ENCODE measurements at regions not wholly inside any gene's neighbourhood (a gene's known extent, or its start where the extent isn't known, plus 50 kb on each side); places are given as distances from the start of the nearest gene placed in this dataset.

DNA sequence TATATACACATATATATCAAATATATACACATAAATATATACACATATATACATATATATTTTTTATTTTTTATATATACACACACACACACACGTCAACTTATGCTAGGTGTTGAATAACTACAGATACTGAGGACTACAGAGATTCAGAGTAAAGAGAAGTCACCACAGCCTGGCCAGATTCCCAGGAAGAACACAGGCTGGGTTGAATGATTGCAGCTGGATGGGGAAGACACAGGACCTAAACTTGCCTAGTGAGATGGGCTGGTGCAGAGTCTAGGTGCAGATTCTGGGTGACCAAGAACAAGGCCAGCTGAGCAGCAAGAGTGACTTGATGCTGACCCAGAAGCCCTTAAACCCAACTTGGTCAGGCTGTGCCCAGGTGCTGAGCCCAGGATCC, 241.3 kb downstream of the KCTD12 start:
- H3K27ac ChIP-seq (ENCODE audit: low read depth, low read length): no peak overlapping the region
- WGBS, 3 donors: 0 to 46% (median 39%) methylated on average over 1 of the region's 1 CpG

DNA sequence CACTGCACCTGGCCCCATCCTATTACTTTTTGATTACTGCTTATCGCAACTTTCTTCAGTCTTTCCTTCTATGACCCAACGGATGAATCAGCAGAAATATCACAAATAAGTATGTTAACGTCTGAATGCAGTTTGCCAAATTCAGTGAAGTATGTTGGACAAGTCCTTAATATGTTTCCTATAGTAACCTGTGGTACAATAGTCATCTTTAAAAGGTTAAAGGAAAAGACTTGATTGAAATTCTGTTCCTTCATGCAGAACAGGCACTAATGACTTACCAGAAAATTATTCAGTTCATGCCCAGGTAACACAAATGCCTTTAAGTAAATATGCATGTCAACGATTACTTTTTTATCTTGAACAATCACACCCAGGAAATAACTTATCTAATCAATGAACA, 242.6 kb downstream of the KCTD12 start:
- H3K27ac ChIP-seq (ENCODE audit: low read depth, low read length): no peak overlapping the region
- WGBS, 3 donors: 65 to 82% (median 79%) methylated on average over 4 of the region's 4 CpGs

DNA sequence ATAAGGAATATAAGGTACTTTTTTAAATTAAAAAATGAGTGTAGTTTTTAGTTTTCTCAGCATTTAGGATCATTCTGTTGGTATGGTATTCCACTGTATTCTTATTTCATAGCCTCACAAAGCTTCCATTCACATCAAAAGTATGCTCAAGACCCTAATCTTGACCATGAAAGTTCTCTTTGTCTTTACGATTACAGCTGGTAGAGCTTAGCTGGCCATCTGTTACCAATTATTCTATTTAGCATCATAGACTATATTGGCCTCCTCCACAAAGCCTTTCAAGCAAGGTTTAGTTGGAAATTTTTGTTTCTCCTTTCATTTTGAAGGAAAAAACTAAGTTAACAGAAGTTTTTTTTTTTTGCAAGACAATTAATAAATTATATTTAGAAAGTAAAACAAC, 245.1 kb downstream of the KCTD12 start:
- WGBS, 3 donors: 39 to 80% (median 71%) methylated on average over 1 of the region's 1 CpG
- no peak overlapping the region for H3K27ac ChIP-seq (ENCODE audit: low read depth, low read length)

DNA sequence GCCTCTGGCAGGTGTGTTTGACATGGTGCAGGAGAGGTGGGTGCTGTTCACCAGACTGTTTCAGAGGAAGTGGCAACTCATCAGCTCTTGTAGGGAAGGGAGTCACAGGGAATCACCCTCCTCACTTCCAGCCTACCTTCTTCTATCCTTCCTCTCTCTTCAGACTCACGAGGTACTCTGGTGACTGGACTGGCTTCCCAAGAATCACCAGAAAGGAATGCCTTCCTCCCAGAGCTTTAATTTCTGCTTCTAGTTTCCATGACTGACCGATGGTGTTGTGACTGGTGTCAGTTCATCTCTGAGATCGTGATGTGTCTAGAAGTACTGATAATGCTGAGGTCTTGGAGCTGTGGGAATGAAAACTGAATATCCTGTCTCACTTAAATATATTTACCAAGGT, 247.3 kb downstream of the KCTD12 start:
- H3K27ac ChIP-seq (ENCODE audit: low read depth, low read length): no peak overlapping the region

DNA sequence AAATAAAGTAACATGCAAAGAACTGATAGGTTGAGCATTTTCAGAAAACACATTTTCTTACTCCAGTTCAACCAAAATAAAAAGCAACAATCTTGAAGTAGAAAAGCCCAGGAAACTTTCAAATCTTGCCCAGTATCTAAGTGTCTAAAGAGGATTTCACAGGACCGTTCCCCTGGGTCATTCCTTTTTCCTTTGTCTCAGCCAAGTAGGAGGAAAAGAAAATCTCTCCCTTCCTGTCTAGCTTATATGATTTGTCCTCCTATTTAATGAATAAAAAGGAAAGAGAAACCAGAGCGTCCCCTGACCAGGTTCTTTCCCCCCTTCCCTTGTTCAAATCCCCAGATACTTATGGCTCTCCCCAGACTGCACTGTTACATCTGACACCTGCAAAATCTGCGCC, 248.0 kb downstream of the KCTD12 start:
- 59 to 69% (median 65%) methylated on average over 3 of the region's 3 CpGs for WGBS, 3 donors
- H3K27ac ChIP-seq (ENCODE audit: low read depth, low read length): no peak overlapping the region

More for the DNA sequence above, 247.3 kb downstream of the KCTD12 start:
- WGBS, 3 donors: 50 to 94% (median 91%) methylated on average over 3 of the region's 3 CpGs

DNA sequence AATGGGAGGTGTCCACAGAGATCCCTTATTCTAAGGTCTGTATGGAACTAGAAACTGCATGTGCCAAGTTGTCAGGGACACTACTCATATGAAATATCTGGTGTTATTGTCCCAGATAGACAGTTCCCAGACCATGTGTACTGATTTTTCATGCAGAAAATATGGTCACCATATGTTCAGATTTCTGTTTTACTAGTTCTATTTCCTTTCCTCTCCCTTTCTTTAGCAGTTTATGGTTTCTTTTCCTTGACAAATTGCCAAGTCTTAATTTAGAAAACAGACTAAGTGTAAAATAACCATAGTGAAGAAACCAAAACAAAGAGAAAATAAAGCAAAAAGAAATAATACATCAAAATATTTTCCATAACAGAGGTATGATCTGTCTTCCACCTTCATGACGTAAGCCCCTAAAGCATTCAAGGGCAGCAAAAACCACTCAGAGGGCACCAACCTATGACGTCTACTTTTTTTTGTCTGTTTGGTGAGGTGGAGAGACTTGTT, 248.5 kb downstream of the KCTD12 start:
- 56 to 60% (median 56%) methylated on average over 2 of the region's 2 CpGs for WGBS, 3 donors
- no peak overlapping the region for H3K27ac ChIP-seq (ENCODE audit: low read depth, low read length)

DNA sequence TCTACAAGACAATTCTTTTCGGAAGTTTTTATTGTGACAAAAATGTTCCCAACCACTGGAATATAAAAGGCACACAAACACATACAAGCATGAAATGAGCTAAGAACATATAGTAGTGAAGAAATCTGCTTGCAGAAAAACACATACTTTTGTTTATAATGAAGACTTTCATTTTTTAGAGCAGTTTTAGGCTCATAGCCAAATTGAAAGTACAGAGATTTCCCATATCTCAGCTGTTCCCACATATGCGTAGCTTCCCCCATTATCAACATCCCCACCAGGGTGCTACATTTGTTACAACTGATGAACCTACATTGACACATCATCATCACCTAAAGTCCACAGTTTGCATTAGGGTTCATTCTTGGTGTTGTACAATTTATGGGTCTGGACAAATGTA, 249.4 kb downstream of the KCTD12 start:
- WGBS, 3 donors: 68 to 77% (median 73%) methylated on average over 2 of the region's 2 CpGs
- H3K27ac ChIP-seq (ENCODE audit: low read depth, low read length): no peak overlapping the region

DNA sequence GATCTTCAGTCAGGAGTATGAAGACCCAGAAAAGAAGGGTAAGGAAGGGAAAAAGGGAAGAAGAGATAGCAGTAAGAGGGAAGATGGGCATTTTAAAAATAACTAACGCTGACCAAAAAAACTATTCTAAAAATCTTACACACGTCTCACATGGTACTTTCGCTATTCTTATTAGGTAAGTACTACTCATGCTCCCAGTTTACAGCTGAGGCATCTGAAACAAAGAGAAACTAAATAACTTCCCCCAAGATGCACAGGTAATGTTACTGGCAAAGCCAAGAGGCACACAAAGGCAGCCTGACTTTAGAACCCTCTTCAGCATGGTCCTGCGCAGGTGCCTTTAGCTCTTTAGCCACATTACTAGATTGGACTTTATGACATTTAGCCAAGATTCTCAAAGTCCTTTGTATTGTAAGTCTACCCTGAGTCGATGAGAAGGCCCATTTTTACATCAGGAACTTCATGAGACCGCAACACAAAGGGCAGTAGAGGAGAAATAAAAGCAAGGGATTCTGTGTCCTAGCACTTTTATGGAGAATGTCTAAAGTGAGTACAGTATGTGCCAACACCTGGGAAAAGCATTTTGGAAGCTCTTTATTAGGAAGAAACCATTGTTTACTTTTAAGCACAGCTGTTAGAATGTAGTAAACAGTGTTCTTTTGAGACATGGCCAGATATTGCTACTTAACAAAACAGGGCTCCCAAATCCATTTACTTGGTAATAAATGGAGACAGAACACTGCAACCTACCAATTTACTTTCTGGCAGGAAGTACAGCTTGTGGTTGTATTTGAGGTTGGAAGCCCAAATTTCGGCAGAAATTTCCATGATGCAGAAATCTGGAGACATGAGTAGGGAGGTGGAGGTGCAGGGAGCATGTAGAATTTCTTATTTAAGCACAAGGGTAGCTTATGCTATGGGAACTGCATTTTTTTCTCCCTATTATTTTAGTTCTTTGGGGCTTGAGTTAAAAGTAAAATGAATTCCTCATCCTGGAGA, 250.7 kb downstream of the KCTD12 start:
- 76 to 86% (median 83%) methylated on average over 7 of the region's 7 CpGs for WGBS, 3 donors
- H3K27ac ChIP-seq (ENCODE audit: low read depth, low read length): no peak overlapping the region

DNA sequence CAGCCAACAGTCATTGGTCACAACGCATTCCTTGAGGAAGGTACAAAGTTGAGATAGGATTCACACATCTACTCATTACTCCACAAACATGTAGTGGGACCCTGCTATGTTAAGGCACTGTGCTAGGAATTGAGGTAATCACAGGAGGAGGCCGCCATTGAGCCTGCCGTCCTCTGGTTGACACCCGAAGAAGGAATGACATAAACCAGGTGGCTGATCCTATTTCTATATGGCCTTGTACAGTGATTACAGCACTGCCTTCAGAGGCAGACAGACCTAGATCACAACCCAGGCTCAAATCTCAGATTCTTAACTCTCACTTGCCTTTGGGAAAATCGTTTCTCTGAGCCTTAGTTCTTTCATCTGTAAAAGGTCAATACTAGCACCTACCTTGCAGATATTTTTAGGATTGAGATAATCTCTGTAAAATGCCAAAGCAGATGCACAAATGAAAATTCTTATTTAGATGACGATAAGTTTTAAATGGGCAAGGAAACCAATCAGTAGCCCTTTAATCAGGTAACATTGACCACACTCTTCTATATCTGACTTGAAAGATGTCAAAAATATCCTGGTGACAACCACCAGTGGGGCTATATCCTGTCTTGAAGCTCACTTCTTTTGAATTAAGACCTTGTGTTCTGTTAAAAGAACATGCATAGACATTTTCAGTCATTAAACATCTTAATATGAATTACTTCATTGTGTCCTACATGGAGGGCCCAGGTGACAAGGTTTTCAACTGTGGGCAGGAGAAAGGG, 251.6 kb downstream of the KCTD12 start:
- WGBS, 3 donors: 73 to 81% (median 79%) methylated on average over 6 of the region's 6 CpGs
- no peak overlapping the region for H3K27ac ChIP-seq (ENCODE audit: low read depth, low read length)

DNA sequence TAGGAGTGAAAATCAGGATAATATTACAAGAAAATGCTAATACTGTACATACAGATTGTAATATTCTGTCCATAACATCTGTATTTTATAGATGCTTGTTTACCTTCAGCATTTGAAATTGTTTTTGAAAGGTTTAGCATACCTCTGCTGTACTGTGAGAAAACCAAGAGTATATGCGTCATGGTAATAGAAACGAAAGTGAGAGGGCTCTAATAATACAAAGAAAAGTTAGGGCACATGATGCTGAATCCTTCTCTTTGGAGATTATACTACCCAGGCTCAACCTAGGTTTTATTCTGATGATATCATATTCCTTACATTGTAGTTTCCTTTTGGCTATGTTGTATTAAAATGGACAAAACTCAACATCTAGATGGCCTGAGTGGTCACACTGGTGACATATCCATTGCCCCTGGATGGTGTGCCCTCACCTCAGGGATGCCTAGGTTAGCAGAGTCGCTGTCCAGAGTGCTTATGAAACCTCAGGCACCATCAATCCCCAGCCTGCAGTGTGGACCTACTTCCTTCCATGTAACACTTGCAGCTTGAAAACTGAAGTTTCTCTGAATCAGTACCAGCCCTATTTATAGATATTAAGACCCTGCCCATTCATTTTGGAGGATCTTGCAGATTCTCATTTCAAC, 253.7 kb downstream of the KCTD12 start:
- WGBS, 3 donors: 46 to 76% (median 67%) methylated on average over 3 of the region's 3 CpGs
- H3K27ac ChIP-seq (ENCODE audit: low read depth, low read length): no peak overlapping the region

DNA sequence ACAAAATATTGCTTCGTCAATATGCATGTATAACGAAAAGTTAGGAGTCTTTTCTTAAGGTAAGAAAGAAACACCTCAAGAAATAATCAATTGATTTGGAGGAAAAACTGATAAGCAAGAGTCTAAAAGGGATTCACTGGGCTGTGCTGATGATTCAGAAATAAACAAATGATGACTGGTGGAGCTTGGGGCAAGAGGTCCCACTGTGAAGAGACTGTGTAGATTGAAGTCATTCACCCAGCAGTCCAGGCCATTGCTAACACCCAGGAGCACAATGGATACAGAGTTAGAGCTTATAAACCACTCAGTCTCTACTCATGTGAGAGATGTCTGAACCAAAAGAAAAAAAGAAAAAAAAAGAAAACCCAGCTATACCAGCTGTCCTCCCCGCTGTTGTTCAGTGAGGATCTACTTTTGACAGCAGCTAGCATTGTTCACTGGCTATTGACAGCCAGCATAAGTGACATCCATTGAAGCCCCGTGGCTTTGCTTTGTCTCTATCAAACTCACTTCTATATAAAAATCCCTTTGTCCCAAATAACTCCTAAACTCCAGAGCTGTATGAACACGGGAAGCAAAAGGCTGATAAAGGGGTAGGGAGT, 255.5 kb downstream of the KCTD12 start:
- no peak overlapping the region for H3K27ac ChIP-seq (ENCODE audit: low read depth, low read length)
- 80 to 82% (median 82%) methylated on average over 5 of the region's 5 CpGs for WGBS, 3 donors

DNA sequence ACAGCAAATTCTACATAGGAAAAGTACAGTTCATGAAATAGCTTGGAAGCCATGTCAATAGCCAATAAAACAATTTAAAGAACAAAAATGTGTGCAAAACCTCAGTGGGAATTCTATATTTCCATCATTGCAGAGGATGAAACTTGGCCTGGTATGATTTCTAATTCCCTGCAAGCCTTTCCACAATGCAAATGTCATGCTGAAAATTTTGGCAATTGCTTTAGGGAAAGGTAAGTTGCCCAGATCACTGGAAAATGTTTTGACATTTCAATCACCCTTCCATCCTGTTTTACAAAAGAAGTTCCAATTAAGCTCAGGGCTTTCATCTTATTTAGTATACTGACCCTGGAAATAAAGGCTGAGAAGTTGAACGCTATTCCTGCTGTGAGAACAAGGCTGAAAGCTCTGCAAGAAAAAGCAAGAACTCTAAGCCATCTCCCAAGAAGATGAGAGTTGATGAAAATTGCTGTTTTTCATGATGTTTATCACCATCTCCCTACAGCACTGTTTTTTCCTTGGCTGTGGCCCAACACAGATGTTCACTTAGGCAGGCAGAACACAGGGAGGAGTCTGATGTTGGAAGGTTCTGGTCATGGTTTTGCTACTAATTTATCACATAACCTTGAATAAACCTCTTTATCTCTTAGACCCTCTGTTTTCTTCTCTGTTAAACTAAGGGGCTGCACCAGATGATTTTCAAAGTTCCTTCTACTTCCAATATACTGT, 263.7 kb downstream of the KCTD12 start:
- H3K27ac ChIP-seq (ENCODE audit: low read depth, low read length): no peak overlapping the region
- WGBS, 3 donors: 61 to 81% (median 73%) methylated on average over 1 of the region's 1 CpG

DNA sequence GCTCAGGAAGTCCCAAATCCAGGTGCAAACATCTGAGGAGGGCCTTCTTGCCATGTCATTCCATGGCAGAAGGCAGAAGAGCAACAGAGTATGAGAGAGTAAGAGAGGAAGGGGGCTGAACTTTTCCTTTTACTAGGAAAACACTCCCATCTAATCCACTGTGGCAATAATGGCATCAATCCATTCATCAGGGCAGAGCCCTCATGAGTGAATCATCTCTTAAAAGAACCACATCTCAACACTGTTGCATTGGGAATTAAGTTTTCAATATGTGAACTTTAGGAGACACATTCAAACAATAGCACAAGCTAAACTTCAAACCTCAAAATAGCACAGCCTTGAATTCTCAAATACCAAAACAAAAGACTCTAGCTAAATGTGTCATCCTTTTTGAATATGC, 264.5 kb downstream of the KCTD12 start:
- H3K27ac ChIP-seq (ENCODE audit: low read depth, low read length): no peak overlapping the region

DNA sequence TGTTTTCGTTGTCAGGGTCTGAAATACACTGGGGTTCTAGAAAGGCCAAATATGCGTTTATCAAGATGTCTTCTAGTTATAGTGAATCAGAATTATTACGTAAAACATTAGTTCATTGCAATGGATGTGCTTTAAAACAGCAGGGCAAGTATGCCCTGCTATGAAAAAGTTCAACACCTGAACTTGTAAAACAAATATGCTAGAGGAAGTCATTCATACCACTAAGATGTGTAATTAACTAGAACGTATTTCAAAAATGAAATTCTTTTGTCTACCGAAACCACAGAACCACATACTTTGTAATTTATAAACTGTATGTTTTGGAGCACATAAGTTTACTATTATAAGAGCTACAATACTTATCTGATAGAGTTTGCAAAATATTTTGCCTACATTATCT, 266.2 kb downstream of the KCTD12 start:
- 76 to 91% (median 84%) methylated on average over 5 of the region's 5 CpGs for WGBS, 3 donors

DNA sequence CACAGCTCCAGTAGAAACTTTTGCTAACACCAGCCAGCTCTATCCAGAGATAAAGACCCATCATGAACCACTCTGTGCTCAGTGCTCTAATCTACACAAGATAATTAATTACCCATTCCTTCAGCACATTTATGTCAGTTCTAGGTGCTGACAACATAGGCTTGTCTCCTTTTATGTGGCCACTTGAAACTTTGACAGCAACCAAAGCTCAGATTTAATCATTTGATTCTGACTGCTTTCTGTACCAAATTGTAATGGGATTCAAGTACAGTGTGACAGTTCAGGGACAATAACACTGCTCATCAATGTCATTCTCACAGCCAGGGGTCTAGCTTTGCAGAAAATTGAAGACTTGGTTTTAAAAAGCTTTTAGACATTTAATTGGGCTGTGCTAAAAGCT, 266.6 kb downstream of the KCTD12 start:
- no peak overlapping the region for H3K27ac ChIP-seq (ENCODE audit: low read depth, low read length)

More for the DNA sequence above, 266.2 kb downstream of the KCTD12 start:
- no peak overlapping the region for H3K27ac ChIP-seq (ENCODE audit: low read depth, low read length)

DNA sequence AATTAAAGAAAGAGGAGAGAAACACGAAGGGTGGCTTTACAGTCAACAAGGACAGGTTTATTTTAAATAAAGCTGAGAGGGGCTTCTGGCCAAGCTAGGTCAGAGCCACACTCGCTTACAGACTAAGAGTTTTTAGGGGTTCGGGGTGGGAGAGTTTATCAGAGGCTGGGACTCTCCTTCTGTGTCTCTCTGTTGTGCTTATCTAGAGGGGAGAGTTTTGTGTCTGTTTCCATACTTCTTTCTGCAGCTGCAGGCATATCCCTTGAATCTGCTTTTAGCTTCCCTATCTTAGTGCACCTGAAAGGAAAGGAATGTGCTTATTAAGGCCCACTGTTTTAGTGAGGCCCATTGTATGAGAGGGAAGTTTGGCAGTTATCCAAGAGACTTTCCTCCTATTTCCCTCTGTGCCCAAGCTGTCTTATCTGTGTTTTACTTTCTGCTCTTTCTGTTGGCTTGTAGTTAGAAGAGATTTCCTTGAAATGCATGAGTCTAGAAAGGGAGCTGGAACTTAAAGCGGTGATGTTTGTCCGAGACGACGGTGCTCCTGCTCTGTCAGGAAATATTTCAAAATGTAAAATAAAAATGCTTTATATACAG, 275.3 kb downstream of the KCTD12 start:
- no peak overlapping the region for H3K27ac ChIP-seq (ENCODE audit: low read depth, low read length)
- 58 to 75% (median 70%) methylated on average over 7 of the region's 7 CpGs for WGBS, 3 donors

DNA sequence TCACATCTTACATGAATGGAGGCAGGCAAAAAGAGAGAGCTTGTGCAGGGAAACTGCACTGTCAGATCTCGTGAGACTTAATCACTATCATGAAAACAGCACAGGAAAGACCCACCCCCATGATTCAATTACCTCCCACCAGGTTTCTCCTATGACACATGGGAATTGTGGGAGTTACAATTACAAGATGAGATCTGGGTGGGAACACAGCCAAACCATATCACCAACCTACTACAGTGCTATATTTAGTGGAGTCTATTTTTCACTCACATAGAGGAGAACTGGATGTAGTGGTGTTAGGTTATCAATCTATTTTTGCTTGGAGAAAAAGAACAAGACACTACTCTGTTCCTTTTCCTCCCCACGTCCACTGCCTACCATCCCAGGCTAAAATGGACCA, 276.6 kb downstream of the KCTD12 start:
- WGBS, 3 donors: 58 to 80% (median 74%) methylated on average over 2 of the region's 2 CpGs
- no peak overlapping the region for H3K27ac ChIP-seq (ENCODE audit: low read depth, low read length)

DNA sequence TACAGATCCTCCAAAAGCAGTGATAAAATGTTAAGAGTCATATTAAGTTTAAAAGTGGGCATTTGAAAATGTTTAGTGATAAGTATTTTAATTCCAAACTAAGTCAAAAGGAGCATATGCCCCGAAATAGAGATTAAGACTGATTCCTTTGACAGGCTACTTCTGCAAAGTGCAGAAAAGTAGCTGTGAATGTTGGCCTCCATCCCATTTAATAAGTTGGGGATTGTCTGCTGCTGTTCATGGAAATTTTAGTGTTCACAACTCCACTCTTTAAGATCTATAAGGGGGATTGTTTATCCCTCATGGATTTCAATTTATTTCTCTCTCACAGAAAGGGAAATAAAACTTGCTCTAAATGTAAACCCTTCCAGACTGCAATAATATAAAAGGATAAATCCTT, 278.3 kb downstream of the KCTD12 start:
- 64 to 74% (median 73%) methylated on average over 1 of the region's 1 CpG for WGBS, 3 donors
- H3K27ac ChIP-seq (ENCODE audit: low read depth, low read length): no peak overlapping the region

Data from adipose tissue (tissue), 3 donors.